Right lobe of liver (tissue), 6 donors: ENCODE measurements at regions not wholly inside any gene's neighbourhood (a gene's known extent, or its start where the extent isn't known, plus 50 kb on each side); places are given as distances from the start of the nearest gene placed in this dataset.

Experiments
- ATAC-seq, 4 donors: fragments of 200-7000 bp; cut with Tn5 transposase; one replicate each; pipeline ENCODE4 v1.9.1; 2020; ENCODE audit warnings: mild to moderate bottlenecking in 4 of 4, moderate library complexity in 4 of 4
- DNase-seq, 3 donors: peaks; one replicate each; pipeline ENCODE4 v3.0.0-alpha.2; 2020
- H3K27ac ChIP-seq, 3 donors: fragments of 200-600 bp; one replicate each; pipeline ENCODE4 v1.8.0; 2022
- H3K27me3 ChIP-seq, 2 donors: fragments of 200-600 bp; one replicate each; pipeline ENCODE4 v1.8.0; 2022
- H3K36me3 ChIP-seq, 4 donors: fragments of 200-600 bp; sonication (generic) in 1 of 4; one replicate each; pipeline versions ENCODE4 v1.5.1 to v1.8.0; 2017 to 2022; ENCODE audit warnings: control low read depth in 1 of 4
- H3K4me1 ChIP-seq, 4 donors: fragments of 200-600 bp; sonication (generic) in 1 of 4; one replicate each; pipeline versions ENCODE4 v1.5.1 to v1.8.0; 2017 to 2022; ENCODE audit warnings: control low read depth in 1 of 4
- H3K4me3 ChIP-seq, 3 donors: fragments of 200-600 bp; one replicate each; pipeline ENCODE4 v1.8.0; 2022
- H3K9me3 ChIP-seq, 4 donors: fragments of 200-600 bp; sonication (generic) in 1 of 4; one replicate each; pipeline versions ENCODE4 v1.5.1 to v1.8.0; 2017 to 2022; ENCODE audit warnings: control low read depth in 1 of 4
- POLR2A ChIP-seq: fragments of 450-650 bp; IDR thresholded peaks from one replicate; pipeline ENCODE4 v1.6.1; 2017; ENCODE audit warnings: antibody characterized with exemption, mild to moderate bottlenecking
- WGBS: methylation state at CpG from one replicate; pipeline ENCODE4 v1.1.6; 2018; ENCODE audit warnings: low coverage, low lambda C conversion rate; ENCODE audit not compliant: insufficient coverage; ENCODE audit errors: missing lambda C conversion rate; 5-methylcytosine and 5-hydroxymethylcytosine counted together
- intact Hi-C, 2 donors: fragments of 100-400 bp; cut with DNase I; formaldehyde crosslinking; loops; one replicate each; pipeline versions ENCODE4 v1.11.2 to v1.14.1; 2022
- TF ChIP-seq, protein P1 (sequence below), 4 donors: fragments of 200-600 bp in 3 of 4; fragments of 450-650 bp in 1 of 4; IDR thresholded peaks; one replicate each; pipeline versions ENCODE4 v1.5.1 to v1.8.0; 2016 to 2022; ENCODE audit warnings: antibody characterized with exemption in 4 of 4, mild to moderate bottlenecking in 2 of 4
- donor health status: DM: no; HTN: yes; CAD: no.
- donor health status: DM: no; HTN: no; CAD: no.
- donor health status: DM: no; HTN: no; CAD: no.
- donor health status: DM: no; HTN: yes; CAD: no.
- donor health status: DM: no; HTN: yes; CAD: no.

DNA sequence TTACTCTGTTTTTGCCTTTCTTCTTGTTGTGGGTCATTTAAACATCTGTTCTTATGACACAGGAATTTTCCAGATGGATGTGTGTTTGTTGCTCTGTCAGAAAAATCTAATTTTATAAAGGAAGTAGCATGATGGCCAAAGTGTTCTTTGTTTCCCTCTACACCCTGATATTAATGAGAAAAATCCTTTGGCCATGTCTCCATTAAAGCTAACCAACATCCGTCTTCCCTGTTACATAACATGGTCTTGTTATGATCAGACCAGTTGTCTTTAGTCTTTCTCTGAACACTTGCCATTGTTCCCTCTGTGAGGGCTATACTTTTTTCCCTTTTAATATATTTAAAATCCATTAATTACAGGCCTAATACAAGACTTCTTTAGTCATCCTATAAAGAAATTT, 142.2 kb upstream of the SPRY2 start:
- H3K4me3 ChIP-seq = no peak overlapping the region
- WGBS = 17% methylated on average over 1 of the region's 1 CpG
- no peak overlapping the region for H3K27ac ChIP-seq
- DNase-seq (no peak), ATAC-seq (no peak)
- no peaks in the 10 kb centered on the region for H3K27me3 ChIP-seq
- no peaks in the 10 kb centered on the region for H3K36me3 ChIP-seq
- no peaks in the 10 kb centered on the region for H3K9me3 ChIP-seq
- intact Hi-C loops = no loop called here
- H3K4me1 ChIP-seq = peaks cover 0 to 17% (median 3%) of the 10 kb centered on the region in 4 donors
- no peak for TF ChIP-seq POLR2A
- TF ChIP-seq, protein P1, sequence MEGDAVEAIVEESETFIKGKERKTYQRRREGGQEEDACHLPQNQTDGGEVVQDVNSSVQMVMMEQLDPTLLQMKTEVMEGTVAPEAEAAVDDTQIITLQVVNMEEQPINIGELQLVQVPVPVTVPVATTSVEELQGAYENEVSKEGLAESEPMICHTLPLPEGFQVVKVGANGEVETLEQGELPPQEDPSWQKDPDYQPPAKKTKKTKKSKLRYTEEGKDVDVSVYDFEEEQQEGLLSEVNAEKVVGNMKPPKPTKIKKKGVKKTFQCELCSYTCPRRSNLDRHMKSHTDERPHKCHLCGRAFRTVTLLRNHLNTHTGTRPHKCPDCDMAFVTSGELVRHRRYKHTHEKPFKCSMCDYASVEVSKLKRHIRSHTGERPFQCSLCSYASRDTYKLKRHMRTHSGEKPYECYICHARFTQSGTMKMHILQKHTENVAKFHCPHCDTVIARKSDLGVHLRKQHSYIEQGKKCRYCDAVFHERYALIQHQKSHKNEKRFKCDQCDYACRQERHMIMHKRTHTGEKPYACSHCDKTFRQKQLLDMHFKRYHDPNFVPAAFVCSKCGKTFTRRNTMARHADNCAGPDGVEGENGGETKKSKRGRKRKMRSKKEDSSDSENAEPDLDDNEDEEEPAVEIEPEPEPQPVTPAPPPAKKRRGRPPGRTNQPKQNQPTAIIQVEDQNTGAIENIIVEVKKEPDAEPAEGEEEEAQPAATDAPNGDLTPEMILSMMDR (IDR thresholded peaks at IDR 0.05) = no peak

DNA sequence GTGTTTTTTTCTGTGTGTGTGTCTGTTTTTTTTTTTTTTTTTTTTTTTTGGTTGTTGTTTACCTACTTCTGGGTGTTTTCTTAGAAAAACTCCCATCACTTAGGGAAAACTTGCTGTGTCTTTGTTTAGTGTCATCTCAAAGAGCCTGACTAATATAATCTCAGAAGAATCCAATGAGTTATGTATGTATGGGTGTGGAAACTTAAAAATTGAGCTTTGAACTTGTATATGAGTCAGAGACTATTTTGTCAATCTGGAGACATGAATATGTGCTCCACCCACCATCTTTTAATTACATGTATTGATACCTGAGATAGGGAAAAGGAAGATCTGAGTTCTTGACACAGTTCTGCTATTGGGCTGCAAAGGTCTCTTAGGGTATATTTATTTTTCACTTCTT, 140.7 kb upstream of the SPRY2 start:
- Histone ChIP-seq H3K27me3 (no peaks in the 10 kb centered on the region), H3K36me3 (no peaks in the 10 kb centered on the region), H3K4me3 (no peak overlapping the region), H3K27ac (no peak overlapping the region), H3K4me1 (peaks cover 0 to 12% (median 3%) of the 10 kb centered on the region in 4 donors), H3K9me3 (no peaks in the 10 kb centered on the region)
- TF ChIP-seq POLR2A = no peak
- TF ChIP-seq, protein P1 (IDR thresholded peaks at IDR 0.05) = no peak
- DNase-seq (no peak), ATAC-seq (no peak)
- intact Hi-C loops = no loop called here

DNA sequence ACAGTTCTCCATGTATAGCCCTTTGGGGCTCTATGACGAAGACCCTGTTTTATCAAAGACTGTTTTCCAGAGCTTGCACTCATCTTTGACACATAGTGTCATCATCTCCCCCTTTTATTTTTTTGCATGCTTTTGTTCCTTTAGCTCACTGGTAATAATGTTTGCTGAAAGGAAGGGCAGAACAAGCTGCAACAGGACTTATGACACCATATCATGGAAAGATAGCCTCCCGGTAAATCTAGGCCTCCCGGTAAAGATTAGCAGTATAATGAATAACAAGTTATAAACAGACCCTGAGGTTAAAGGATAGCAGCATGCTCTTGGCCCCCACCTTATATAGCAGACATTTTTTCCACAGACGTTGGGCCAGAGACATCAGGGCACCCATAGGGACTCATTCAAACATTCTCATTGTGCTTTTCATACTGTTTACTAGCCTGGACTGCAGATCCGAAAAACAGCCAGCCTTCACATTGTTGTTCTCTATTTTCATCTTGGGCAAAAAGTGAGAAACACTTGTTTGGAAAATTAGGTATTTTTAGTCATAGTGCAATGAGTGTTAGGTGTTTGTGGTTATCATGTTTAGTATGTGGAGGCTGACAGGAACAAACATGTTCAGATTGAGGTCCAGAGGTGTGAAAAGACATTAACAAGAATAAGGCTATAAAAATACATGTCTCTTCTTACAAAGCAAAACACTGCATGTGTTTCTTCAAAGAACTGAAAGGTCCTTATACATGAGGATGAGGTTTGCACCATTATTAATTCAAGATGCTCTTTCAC, 136.9 kb upstream of the SPRY2 start:
- DNase-seq (no peak), ATAC-seq (peak in 1 of 4 donors; percentile 14)
- Histone ChIP-seq H3K36me3 (no peaks in the 10 kb centered on the region), H3K27me3 (no peaks in the 10 kb centered on the region), H3K4me1 (peaks cover 0 to 7% (median 2%) of the 10 kb centered on the region in 4 donors), H3K27ac (no peak overlapping the region), H3K4me3 (no peak overlapping the region), H3K9me3 (no peaks in the 10 kb centered on the region)
- whole genome bisulfite sequencing = 48% methylated on average over 5 of the region's 5 CpGs
- no peak for TF ChIP-seq POLR2A
- TF ChIP-seq, protein P1 (IDR thresholded peaks at IDR 0.05) = no peak
- intact Hi-C loops = no loop called here

DNA sequence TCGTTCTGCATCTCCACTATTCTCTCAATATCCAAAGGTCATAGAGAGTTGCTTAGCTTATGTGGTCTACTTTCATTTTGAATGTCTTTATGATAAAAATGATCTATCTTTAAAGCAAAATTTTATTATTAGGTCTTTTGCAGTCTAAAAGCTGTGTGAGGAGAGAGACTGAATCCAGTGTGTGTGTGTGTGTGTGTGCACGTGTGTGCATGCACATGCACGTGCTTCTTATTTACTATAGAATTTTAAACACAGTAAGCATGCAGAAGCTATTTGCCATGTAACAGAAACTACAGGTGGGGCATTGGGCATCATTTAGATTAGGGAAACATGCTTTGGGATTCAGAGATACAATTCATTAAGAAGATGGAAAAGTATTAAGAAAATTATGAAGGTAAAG, 136.0 kb upstream of the SPRY2 start:
- WGBS = 48% methylated on average over 3 of the region's 3 CpGs
- TF ChIP-seq, protein P1 (IDR thresholded peaks at IDR 0.05) = no peak
- no peak for TF ChIP-seq POLR2A
- intact Hi-C loops = no loop called here
- no peak for DNase-seq
- Histone ChIP-seq H3K27me3 (no peaks in the 10 kb centered on the region), H3K36me3 (no peaks in the 10 kb centered on the region), H3K9me3 (no peaks in the 10 kb centered on the region), H3K4me3 (no peak overlapping the region), H3K27ac (no peak overlapping the region), H3K4me1 (peaks cover 0 to 7% (median 2%) of the 10 kb centered on the region in 4 donors)
- ATAC-seq = no peak
